Neural cell (in vitro differentiated cells): ENCODE measurements at regions not wholly inside any gene's neighbourhood (a gene's known extent, or its start where the extent isn't known, plus 50 kb on each side); places are given as distances from the start of the nearest gene placed in this dataset.

Experiments
- H2AFZ ChIP-seq: fragments of 200-600, 300-800 bp; sonication (generic), shearing (Covaris generic); 2 replicates; pipeline ENCODE4 v1.6.0; 2014; ENCODE audit warnings: low read depth, mild to moderate bottlenecking, antibody characterized with exemption, low read length, moderate library complexity
- H3F3A ChIP-seq: fragments of 200-600 bp; shearing (Covaris generic); 2 replicates; pipeline ENCODE4 v1.6.1; 2016; ENCODE audit warnings: mild to moderate bottlenecking, moderate library complexity, mixed read lengths, antibody characterized with exemption, low read length; ENCODE audit not compliant: insufficient read depth, poor library complexity, severe bottlenecking
- H3K27ac ChIP-seq: fragments of 200-600, 300-800 bp; sonication (generic), shearing (Covaris generic); 2 replicates; pipeline ENCODE4 v1.5.1; 2014; ENCODE audit warnings: mild to moderate bottlenecking, low read length, moderate library complexity
- H3K27me3 ChIP-seq: fragments of 300-800, 200-600 bp; sonication (generic), shearing (Covaris generic); 2 replicates; pipeline ENCODE4 v1.6.0; 2014; ENCODE audit warnings: mild to moderate bottlenecking, low read depth, low read length, moderate library complexity; ENCODE audit not compliant: insufficient read depth
- H3K36me3 ChIP-seq: fragments of 300-800, 200-600 bp; sonication (generic), shearing (Covaris generic); 2 replicates; pipeline ENCODE4 v1.5.1; 2014; ENCODE audit warnings: mild to moderate bottlenecking, antibody characterized with exemption, low read length, moderate library complexity; ENCODE audit not compliant: insufficient read depth
- H3K4me2 ChIP-seq: fragments of 300-800, 200-600 bp; sonication (generic), shearing (Covaris generic); 2 replicates; pipeline ENCODE4 v1.6.0; 2014; ENCODE audit warnings: mild to moderate bottlenecking, low read length
- H3K4me3 ChIP-seq: fragments of 300-800, 200-600 bp; sonication (generic), shearing (Covaris generic); 2 replicates; pipeline ENCODE4 v1.5.1; 2014; ENCODE audit warnings: mild to moderate bottlenecking, low read length, moderate library complexity
- H3K79me2 ChIP-seq: fragments of 200-600 bp; shearing (Covaris generic); replicated peaks from 2 replicates; pipeline ENCODE4 v1.6.0; 2014; ENCODE audit warnings: mild to moderate bottlenecking, low read length, moderate library complexity; ENCODE audit not compliant: insufficient read depth
- H3K9ac ChIP-seq: fragments of 300-800, 200-600 bp; sonication (generic), shearing (Covaris generic); 2 replicates; pipeline ENCODE4 v1.6.1; 2016; ENCODE audit warnings: mild to moderate bottlenecking, low read length, mixed read lengths
- H3K9me2 ChIP-seq: fragments of 200-600 bp; shearing (Covaris generic); 2 replicates; pipeline ENCODE4 v1.6.1; 2016; ENCODE audit warnings: mild to moderate bottlenecking, low read length, mixed read lengths; ENCODE audit not compliant: insufficient read depth
- H3K9me3 ChIP-seq: fragments of 200-600, 300-800 bp; sonication (generic), shearing (Covaris generic); 2 replicates; pipeline ENCODE4 v1.6.1; 2016; ENCODE audit warnings: mild to moderate bottlenecking, mixed run types, low read length, moderate library complexity, mixed read lengths
- H4K20me1 ChIP-seq: fragments of 200-600 bp; shearing (Covaris generic); 2 replicates; pipeline ENCODE4 v1.6.1; 2016; ENCODE audit warnings: mild to moderate bottlenecking, mixed run types; ENCODE audit not compliant: insufficient read depth
- EP300 ChIP-seq: fragments of 450-650 bp; conservative IDR thresholded peaks from 2 replicates; pipeline ENCODE4 v1.6.1; 2014; ENCODE audit warnings: antibody characterized with exemption, mild to moderate bottlenecking, moderate library complexity; ENCODE audit not compliant: poor library complexity, severe bottlenecking
- EZH2 ChIP-seq: fragments of 200-600, 300-800 bp; shearing (Covaris generic), sonication (generic); IDR thresholded peaks from 2 replicates; pipeline ENCODE4 v1.6.1; 2014; ENCODE audit warnings: antibody characterized with exemption, low read length, borderline replicate concordance, mild to moderate bottlenecking; ENCODE audit not compliant: insufficient read depth, poor library complexity, severe bottlenecking
- MXI1 ChIP-seq: fragments of 450-650 bp; conservative IDR thresholded peaks from 2 replicates; pipeline ENCODE4 v1.6.1; 2014; ENCODE audit warnings: antibody characterized with exemption, mild to moderate bottlenecking; ENCODE audit not compliant: poor library complexity, severe bottlenecking
- POLR2AphosphoS5 ChIP-seq: IDR thresholded peaks from 2 replicates; pipeline ENCODE4 v1.6.1; 2012
- RAD21 ChIP-seq: fragments of 450-650 bp; conservative IDR thresholded peaks from 2 replicates; pipeline ENCODE4 v1.6.1; 2014; ENCODE audit warnings: antibody characterized with exemption, mild to moderate bottlenecking, moderate library complexity
- SMC3 ChIP-seq: fragments of 450-650 bp; conservative IDR thresholded peaks from 2 replicates; pipeline ENCODE4 v1.6.1; 2014; ENCODE audit warnings: antibody characterized with exemption, mild to moderate bottlenecking, moderate library complexity; ENCODE audit not compliant: poor library complexity
- TAF1 ChIP-seq: IDR thresholded peaks from 2 replicates; pipeline ENCODE4 v1.6.1; 2012; ENCODE audit warnings: low read depth
- TF ChIP-seq, protein P1 (sequence below): IDR thresholded peaks from 2 replicates; pipeline ENCODE4 v1.6.1; 2012; ENCODE audit warnings: borderline replicate concordance
- TF ChIP-seq, protein P2 (sequence below): fragments of 450-650 bp; IDR thresholded peaks from 2 replicates; pipeline ENCODE4 v1.5.1; 2014; ENCODE audit warnings: antibody characterized with exemption, mild to moderate bottlenecking, moderate library complexity; ENCODE audit not compliant: poor library complexity, severe bottlenecking

DNA sequence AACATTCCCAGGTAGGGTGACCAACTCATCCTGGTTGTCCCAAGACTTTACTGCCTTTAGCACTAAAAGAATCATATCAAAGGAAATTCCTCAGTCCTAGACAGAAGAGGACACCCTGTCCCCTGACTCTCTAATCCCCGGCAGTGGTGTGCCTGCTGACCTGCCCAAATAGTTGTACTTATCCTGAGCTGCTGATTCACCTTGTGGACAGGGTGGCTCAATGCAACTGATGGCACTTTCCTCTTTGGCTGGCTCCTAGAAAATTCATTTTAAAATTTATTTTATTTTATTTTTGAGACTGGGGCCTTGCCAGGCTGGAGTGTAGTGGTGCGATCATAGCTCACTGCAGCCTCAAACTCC lies 111.7 kb downstream of the JCAD start:
- Histone ChIP-seq H2AFZ (no peak overlapping the region), H4K20me1 (no peaks in the 10 kb centered on the region), H3K79me2 (no peaks in the 10 kb centered on the region), H3K27ac (no peak overlapping the region), H3K36me3 (no peaks in the 10 kb centered on the region), H3K27me3 (no peaks in the 10 kb centered on the region), H3F3A (no peaks in the 10 kb centered on the region), H3K4me2 (no peak overlapping the region), H3K9ac (no peak overlapping the region), H3K9me2 (no peaks in the 10 kb centered on the region), H3K4me3 (no peak overlapping the region), H3K9me3 (no peaks in the 10 kb centered on the region)
- no peak for TF ChIP-seq SMC3

DNA sequence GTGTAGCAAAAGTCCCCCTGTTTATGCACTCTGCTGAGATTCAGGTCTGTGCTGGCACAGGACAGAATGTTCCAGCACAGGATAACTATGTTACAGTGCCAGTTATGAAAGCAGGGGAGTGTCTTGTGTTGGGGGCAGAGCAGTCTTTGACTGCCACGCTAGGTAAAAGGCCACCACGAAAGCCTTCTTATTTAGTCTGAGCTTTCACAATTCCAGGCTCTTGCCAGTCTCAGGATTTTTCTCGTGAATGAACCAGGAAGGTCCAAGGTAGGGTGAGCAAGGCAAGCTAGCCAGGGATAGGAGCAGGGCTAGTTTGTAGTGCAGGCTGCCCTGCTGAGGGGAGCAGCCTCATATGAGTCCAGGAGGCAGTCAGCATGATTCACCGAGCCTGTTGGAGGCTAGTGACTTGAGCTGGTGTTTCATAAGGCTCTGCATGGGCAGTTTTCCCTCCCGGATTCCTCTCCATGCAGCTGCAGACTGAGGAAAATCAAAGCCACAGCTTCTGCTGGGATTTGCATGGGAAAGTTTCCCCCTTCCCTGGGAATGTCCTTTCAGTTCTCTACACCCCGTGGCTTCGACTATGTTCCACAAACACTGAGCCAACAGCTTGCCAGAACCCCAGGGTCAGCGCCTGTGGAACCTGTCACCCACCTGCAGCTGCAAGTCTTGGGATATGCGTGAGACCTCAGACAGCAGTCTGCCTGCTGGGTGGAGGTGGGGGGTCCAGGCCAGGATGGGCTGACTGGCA lies 112.3 kb downstream of the JCAD start:
- Histone ChIP-seq H3K9me2 (no peaks in the 10 kb centered on the region), H3K9ac (no peak overlapping the region), H3K27me3 (no peaks in the 10 kb centered on the region), H3F3A (no peaks in the 10 kb centered on the region), H2AFZ (no peak overlapping the region), H3K27ac (no peak overlapping the region), H3K79me2 (no peaks in the 10 kb centered on the region), H3K4me2 (no peak overlapping the region), H4K20me1 (no peaks in the 10 kb centered on the region), H3K4me3 (no peak overlapping the region), H3K36me3 (no peaks in the 10 kb centered on the region), H3K9me3 (no peaks in the 10 kb centered on the region)
- TF ChIP-seq EP300 (no peak), EZH2 (no peak), POLR2AphosphoS5 (no peak), MXI1 (no peak), RAD21 (no peak), TAF1 (no peak), SMC3 (no peak)
- TF ChIP-seq, protein P1, sequence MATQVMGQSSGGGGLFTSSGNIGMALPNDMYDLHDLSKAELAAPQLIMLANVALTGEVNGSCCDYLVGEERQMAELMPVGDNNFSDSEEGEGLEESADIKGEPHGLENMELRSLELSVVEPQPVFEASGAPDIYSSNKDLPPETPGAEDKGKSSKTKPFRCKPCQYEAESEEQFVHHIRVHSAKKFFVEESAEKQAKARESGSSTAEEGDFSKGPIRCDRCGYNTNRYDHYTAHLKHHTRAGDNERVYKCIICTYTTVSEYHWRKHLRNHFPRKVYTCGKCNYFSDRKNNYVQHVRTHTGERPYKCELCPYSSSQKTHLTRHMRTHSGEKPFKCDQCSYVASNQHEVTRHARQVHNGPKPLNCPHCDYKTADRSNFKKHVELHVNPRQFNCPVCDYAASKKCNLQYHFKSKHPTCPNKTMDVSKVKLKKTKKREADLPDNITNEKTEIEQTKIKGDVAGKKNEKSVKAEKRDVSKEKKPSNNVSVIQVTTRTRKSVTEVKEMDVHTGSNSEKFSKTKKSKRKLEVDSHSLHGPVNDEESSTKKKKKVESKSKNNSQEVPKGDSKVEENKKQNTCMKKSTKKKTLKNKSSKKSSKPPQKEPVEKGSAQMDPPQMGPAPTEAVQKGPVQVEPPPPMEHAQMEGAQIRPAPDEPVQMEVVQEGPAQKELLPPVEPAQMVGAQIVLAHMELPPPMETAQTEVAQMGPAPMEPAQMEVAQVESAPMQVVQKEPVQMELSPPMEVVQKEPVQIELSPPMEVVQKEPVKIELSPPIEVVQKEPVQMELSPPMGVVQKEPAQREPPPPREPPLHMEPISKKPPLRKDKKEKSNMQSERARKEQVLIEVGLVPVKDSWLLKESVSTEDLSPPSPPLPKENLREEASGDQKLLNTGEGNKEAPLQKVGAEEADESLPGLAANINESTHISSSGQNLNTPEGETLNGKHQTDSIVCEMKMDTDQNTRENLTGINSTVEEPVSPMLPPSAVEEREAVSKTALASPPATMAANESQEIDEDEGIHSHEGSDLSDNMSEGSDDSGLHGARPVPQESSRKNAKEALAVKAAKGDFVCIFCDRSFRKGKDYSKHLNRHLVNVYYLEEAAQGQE: no peak
- TF ChIP-seq, protein P2, sequence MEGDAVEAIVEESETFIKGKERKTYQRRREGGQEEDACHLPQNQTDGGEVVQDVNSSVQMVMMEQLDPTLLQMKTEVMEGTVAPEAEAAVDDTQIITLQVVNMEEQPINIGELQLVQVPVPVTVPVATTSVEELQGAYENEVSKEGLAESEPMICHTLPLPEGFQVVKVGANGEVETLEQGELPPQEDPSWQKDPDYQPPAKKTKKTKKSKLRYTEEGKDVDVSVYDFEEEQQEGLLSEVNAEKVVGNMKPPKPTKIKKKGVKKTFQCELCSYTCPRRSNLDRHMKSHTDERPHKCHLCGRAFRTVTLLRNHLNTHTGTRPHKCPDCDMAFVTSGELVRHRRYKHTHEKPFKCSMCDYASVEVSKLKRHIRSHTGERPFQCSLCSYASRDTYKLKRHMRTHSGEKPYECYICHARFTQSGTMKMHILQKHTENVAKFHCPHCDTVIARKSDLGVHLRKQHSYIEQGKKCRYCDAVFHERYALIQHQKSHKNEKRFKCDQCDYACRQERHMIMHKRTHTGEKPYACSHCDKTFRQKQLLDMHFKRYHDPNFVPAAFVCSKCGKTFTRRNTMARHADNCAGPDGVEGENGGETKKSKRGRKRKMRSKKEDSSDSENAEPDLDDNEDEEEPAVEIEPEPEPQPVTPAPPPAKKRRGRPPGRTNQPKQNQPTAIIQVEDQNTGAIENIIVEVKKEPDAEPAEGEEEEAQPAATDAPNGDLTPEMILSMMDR: no peak
